ENCODE measurements at regions not wholly inside any gene's neighbourhood (a gene's known extent, or its start where the extent isn't known, plus 50 kb on each side); places are given as distances from the start of the nearest gene placed in this dataset.
"Not testable (repeated sequence)": the region's sequence is repeated elsewhere in the genome, so short reads cannot be mapped to it uniquely, and the experiment has no call there.

DNA sequence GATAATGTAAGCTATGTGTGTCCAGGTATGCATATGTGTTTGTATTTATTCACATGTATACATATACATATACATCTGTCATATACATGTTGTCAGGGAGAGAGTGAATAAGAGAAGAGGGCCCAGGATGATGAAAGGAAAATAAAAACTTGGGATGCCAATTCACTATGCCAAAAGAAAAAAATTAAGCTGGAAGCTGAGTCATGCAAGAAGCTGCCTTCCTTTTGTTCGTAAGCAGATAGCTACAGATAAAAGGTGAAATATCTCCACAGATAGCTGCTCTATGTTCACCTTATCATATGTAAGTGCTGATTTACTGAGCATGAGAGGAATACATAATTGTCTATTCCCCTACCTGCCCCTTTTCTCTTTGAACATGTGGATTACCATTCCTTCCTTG lies 579.9 kb downstream of the EPM2A start:
- POLR2A ChIA-PET (ENCODE audit: low non-redundant PET) = no interaction called here
- CTCF ChIA-PET = no interaction called here
- DNase-seq (ENCODE audit: low spot score) = no peak

DNA sequence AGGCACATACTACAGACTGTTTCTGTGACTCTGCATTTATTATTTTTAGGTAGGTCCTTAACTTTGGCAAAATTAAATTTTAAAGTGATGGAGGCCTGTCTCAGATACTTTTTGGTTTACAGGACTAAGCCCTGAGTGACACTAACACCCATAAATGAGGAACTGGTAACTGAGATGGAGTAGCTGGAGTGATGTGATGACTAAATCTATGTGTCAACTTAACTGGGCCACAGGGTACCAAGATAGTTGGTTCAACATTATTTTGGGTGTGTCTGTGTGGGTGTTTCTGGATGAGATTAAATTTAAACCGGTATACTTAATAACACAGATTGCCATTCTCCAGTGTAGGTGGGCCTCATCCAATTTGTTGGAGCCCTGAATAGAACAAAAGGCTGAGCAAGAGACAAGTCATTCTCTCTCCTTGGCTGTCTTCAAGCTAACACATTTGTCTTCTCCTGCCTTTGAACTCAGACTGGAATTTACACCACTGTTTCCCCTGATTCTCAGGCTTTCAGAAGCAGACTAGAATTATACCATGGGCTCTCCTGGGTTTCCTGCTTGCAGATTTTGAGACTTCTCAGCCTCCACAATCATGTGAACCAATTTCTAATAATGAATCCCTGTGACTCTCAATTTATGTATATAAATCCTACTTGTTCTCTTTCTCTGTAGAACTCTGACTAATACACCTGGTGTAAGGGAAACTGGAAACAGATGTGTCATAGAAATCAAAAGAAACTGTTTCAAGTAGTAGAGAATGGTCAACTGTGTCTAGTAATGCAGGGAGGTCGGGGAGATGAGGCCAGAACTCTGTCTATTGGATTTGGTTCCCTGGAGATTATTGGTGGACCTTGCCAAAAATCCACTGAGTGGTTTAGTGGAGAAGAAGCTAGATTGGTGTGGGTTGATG lies 579.2 kb downstream of the EPM2A start:
- POLR2A ChIA-PET (ENCODE audit: low non-redundant PET) = no interaction called here
- DNase-seq (ENCODE audit: low spot score) = no peak
- BruUV-seq (replicated peaks) = no TSS peak
- CTCF ChIA-PET = no interaction called here
- no peak overlapping the region for H3K4me3 ChIP-seq (ENCODE audit: low read depth, low read length, poor library complexity, severe bottlenecking)
- TF ChIP-seq EZH2 (IDR thresholded peaks at IDR 0.05; ENCODE audit: borderline replicate concordance, low read depth, low read length, poor library complexity, severe bottlenecking) = no peak
- TF ChIP-seq, protein P1, sequence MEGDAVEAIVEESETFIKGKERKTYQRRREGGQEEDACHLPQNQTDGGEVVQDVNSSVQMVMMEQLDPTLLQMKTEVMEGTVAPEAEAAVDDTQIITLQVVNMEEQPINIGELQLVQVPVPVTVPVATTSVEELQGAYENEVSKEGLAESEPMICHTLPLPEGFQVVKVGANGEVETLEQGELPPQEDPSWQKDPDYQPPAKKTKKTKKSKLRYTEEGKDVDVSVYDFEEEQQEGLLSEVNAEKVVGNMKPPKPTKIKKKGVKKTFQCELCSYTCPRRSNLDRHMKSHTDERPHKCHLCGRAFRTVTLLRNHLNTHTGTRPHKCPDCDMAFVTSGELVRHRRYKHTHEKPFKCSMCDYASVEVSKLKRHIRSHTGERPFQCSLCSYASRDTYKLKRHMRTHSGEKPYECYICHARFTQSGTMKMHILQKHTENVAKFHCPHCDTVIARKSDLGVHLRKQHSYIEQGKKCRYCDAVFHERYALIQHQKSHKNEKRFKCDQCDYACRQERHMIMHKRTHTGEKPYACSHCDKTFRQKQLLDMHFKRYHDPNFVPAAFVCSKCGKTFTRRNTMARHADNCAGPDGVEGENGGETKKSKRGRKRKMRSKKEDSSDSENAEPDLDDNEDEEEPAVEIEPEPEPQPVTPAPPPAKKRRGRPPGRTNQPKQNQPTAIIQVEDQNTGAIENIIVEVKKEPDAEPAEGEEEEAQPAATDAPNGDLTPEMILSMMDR (conservative IDR thresholded peaks at IDR 0.05; ENCODE audit: low read depth, low read length) = no peak
- H3K4me1 ChIP-seq (ENCODE audit: insufficient read depth, low read length, poor library complexity, severe bottlenecking) = no peaks in the 10 kb centered on the region
- no peak overlapping the region for H3K27ac ChIP-seq (ENCODE audit: low read depth, low read length, poor library complexity, severe bottlenecking)
- H3K9me3 ChIP-seq (ENCODE audit: low read depth, low read length, poor library complexity, severe bottlenecking) = peaks cover 15% of the 10 kb centered on the region
- no peaks in the 10 kb centered on the region for H3K36me3 ChIP-seq (ENCODE audit: insufficient read depth, low read length, poor library complexity, severe bottlenecking)
- intact Hi-C loops (cut with micrococcal nuclease; ENCODE audit: unreplicated experiment) = no loop called here
- no peaks in the 10 kb centered on the region for H3K27me3 ChIP-seq (replicated peaks; ENCODE audit: insufficient read depth, low read depth, low read length, poor library complexity)

More for the DNA sequence above, 579.9 kb downstream of the EPM2A start:
- BruUV-seq (replicated peaks) = no TSS peak
- H3K36me3 ChIP-seq (ENCODE audit: insufficient read depth, low read length, poor library complexity, severe bottlenecking) = no peaks in the 10 kb centered on the region
- H3K27ac ChIP-seq (ENCODE audit: low read depth, low read length, poor library complexity, severe bottlenecking) = no peak overlapping the region
- no peak for TF ChIP-seq EZH2 (IDR thresholded peaks at IDR 0.05; ENCODE audit: borderline replicate concordance, low read depth, low read length, poor library complexity, severe bottlenecking)
- TF ChIP-seq, protein P1 (conservative IDR thresholded peaks at IDR 0.05; ENCODE audit: low read depth, low read length) = no peak
- intact Hi-C loops (cut with micrococcal nuclease; ENCODE audit: unreplicated experiment) = no loop called here
- no peak overlapping the region for H3K4me3 ChIP-seq (ENCODE audit: low read depth, low read length, poor library complexity, severe bottlenecking)
- H3K27me3 ChIP-seq (replicated peaks; ENCODE audit: insufficient read depth, low read depth, low read length, poor library complexity) = no peaks in the 10 kb centered on the region
- no peaks in the 10 kb centered on the region for H3K4me1 ChIP-seq (ENCODE audit: insufficient read depth, low read length, poor library complexity, severe bottlenecking)
- H3K9me3 ChIP-seq (ENCODE audit: low read depth, low read length, poor library complexity, severe bottlenecking) = peaks cover 15% of the 10 kb centered on the region

DNA sequence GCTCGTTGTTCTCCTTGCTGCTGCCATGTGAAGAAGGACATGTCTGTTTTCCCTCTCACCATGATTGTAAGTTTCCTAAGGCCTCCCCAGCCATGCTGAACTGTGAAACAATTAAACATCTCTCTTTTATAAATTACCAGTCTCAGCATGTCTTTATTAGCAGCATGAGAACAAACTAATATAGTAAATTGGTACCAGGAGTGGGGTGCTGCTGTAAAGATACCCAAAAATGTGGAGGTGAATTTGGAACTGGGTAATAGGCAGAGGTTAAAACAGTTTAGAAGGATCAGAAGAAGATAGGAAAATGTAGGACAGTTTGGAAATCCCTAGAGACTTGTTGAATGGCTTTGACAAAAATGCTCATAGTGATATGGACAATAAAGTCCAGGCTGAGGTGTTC lies 576.7 kb downstream of the EPM2A start:
- CTCF ChIA-PET; DNase-seq (ENCODE audit: low spot score); H3K27me3 ChIP-seq (replicated peaks; ENCODE audit: insufficient read depth, low read depth, low read length, poor library complexity); H3K27ac ChIP-seq (ENCODE audit: low read depth, low read length, poor library complexity, severe bottlenecking); H3K36me3 ChIP-seq (ENCODE audit: insufficient read depth, low read length, poor library complexity, severe bottlenecking); intact Hi-C loops (cut with micrococcal nuclease; ENCODE audit: unreplicated experiment); BruUV-seq (replicated peaks); H3K4me3 ChIP-seq (ENCODE audit: low read depth, low read length, poor library complexity, severe bottlenecking); POLR2A ChIA-PET (ENCODE audit: low non-redundant PET); H3K4me1 ChIP-seq (ENCODE audit: insufficient read depth, low read length, poor library complexity, severe bottlenecking): not testable (repeated sequence)
- peaks cover 15% of the 10 kb centered on the region for H3K9me3 ChIP-seq (ENCODE audit: low read depth, low read length, poor library complexity, severe bottlenecking)

DNA sequence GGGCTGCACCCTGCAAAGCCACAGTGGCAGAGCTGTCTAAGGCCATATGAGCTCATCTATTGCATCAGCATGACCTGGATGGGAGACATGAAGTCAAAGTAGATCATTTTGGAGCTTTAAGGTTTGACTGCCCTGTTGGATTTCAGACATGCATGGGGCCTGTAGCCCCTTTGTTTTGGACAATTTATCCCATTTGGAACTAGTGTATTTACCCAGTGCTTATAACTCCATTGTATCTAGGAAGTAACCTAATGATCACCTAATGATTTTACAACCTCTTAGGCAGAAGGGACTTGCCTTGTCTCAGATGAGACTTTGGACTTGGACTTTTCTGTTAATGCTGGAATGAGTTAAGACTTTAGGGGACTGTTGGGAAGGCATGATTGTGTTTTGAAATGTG lies 575.4 kb downstream of the EPM2A start:
- no peak for DNase-seq (ENCODE audit: low spot score)
- intact Hi-C loops (cut with micrococcal nuclease; ENCODE audit: unreplicated experiment) = no loop called here
- Histone ChIP-seq H3K4me3 (ENCODE audit: low read depth, low read length, poor library complexity, severe bottlenecking) (no peak overlapping the region), H3K27ac (ENCODE audit: low read depth, low read length, poor library complexity, severe bottlenecking) (no peak overlapping the region), H3K4me1 (ENCODE audit: insufficient read depth, low read length, poor library complexity, severe bottlenecking) (no peaks in the 10 kb centered on the region), H3K27me3 (replicated peaks; ENCODE audit: insufficient read depth, low read depth, low read length, poor library complexity) (no peaks in the 10 kb centered on the region), H3K9me3 (ENCODE audit: low read depth, low read length, poor library complexity, severe bottlenecking) (peaks cover 15% of the 10 kb centered on the region), H3K36me3 (ENCODE audit: insufficient read depth, low read length, poor library complexity, severe bottlenecking) (no peaks in the 10 kb centered on the region)
- no TSS peak for BruUV-seq (replicated peaks)
- TF ChIP-seq, protein P1 (conservative IDR thresholded peaks at IDR 0.05; ENCODE audit: low read depth, low read length) = no peak
- TF ChIP-seq EZH2 (IDR thresholded peaks at IDR 0.05; ENCODE audit: borderline replicate concordance, low read depth, low read length, poor library complexity, severe bottlenecking) = no peak
- CTCF ChIA-PET = no interaction called here
- POLR2A ChIA-PET (ENCODE audit: low non-redundant PET) = no interaction called here
